ENCODE measurements at regions not wholly inside any gene's neighbourhood (a gene's known extent, or its start where the extent isn't known, plus 50 kb on each side); places are given as distances from the start of the nearest gene placed in this dataset.

- TF ChIP-seq RUNX3 (IDR thresholded peaks at IDR 0.05; ENCODE audit: low read length) (peak; percentile 79), PAX5 (IDR thresholded peaks at IDR 0.05; ENCODE audit: borderline replicate concordance, low read depth, low read length) (peak; percentile 90), E4F1 (IDR thresholded peaks at IDR 0.05; ENCODE audit: borderline replicate concordance, partially characterized antibody) (no peak), CHD2 (IDR thresholded peaks at IDR 0.05; ENCODE audit: borderline replicate concordance, low read depth, low read length) (peak; percentile 49; the same call in 1 of the 2 replicates), NFYA (IDR thresholded peaks at IDR 0.05; ENCODE audit: borderline replicate concordance, low read depth, low read length) (no peak), NFIC (IDR thresholded peaks at IDR 0.05; ENCODE audit: low read depth, low read length) (peak; percentile 56; the same call in 1 of the 2 replicates), SPI1 (IDR thresholded peaks at IDR 0.05; ENCODE audit: borderline replicate concordance, insufficient read depth, low read depth, low read length) (peak; percentile 75; the same call in 1 of the 2 replicates), YBX1 (IDR thresholded peaks at IDR 0.05) (no peak), KDM1A (IDR thresholded peaks at IDR 0.05; ENCODE audit: borderline replicate concordance) (no peak), HDAC6 (IDR thresholded peaks at IDR 0.05; ENCODE audit: unreplicated experiment) (no peak), PKNOX1 (IDR thresholded peaks at IDR 0.05) (0 out of 2 replicates have a peak, but pooled peaks have one; percentile 11), NBN (IDR thresholded peaks at IDR 0.05) (peak; percentile 76)
Observed at GRCh38 chr12:13592063-13592942, 389.1 kb downstream of the GRIN2B start (continued).

All from GM12878 (cell line).